Stimulated activated CD4-positive, alpha-beta T cell treated with anti-CD3 and anti-CD28 coated beads, TNF-alpha, amount 100 ng/mL, for 24 hours (primary cell): ENCODE measurements at regions not wholly inside any gene's neighbourhood (a gene's known extent, or its start where the extent isn't known, plus 50 kb on each side); places are given as distances from the start of the nearest gene placed in this dataset.

Source experiments
- DNase-seq, 3 experiments: peaks; one replicate each; pipeline ENCODE4 v3.0.0-alpha.2; 2020; ENCODE audit warnings: low read depth in 3 of 3

DNA sequence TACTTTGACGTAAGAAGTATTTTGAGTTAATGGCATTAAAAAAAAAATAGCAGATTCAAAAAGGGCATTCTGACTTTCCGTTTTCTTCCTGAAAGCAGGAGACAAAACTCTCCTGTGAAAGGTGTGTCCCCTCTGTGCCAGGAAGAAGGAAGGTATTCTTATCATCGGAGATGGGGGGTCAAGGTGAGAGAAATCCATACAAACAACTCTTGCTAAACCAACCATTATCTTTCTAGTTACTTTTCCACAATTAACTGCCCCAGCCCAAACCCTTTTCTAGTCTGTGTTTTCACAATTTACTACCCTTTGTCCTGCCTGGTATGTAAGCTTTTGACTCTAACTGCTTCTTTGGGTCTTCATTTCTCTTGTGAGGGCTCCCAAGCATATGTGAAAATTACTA, 717.3 kb downstream of the EPM2A start:
- DNase-seq = no peak

DNA sequence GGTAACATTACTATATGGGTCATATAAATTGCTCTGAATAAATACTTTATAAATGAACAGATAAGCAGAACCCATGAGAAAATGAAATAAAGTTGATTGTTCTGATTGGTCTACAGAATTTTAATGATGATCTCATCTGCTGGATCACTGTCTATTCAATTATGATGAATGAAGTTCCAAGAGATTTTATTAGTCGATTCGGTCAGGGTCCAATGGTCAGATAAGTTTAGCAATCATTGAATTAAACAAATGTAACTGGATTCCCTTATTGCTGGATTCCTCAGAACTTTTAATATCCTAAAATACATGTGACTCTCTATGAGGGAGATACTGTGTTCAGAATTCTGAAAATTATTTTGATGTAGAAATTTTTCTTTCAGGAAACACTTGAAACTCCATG, 715.2 kb downstream of the EPM2A start:
- DNase-seq = no peak

DNA sequence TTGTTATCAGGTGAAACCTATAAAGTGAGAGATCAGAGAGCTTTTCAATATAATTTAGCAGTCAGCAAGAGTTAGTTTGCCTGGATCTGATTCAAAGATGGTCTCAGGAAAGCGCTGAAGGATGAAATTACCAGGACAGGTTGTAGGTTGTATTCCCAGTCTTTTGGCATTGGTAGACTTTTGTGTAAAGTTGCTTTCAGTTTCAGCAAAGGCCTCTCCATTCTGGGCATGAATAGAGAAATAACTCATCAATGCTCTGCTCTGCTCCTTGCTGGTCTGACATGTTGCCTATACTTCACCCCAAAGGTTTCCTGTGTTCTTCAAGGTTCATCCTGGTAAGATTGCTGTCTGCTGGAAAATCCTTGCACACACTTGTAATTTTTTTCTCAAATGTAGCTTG, 714.8 kb downstream of the EPM2A start:
- DNase-seq = no peak

DNA sequence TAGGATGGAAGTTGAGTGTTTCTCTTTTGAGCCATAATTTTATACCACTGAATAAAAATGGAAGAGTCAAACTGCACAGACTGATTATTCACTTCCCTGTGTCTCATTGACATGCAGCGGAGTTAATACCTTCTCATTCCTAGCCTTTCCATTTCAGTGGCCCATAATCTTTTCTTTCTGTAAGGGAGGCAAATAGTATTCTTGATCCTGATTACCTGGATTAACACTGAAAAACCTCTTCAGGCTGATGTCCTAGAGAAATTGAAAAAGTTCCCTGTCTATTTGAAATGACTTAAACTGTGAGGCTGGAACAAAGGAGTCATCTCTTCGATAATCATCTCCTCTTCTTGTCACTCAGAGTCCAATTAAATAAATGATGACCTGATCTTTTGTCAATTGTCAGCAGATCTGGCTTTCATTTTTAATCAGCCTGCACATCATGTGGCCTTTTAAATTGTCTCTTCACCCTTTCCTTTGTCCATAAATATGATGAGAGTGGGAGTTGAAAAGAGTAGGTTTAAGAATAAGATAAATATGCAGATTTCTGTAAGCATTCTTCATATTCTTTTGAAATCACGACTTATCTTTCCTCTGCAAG, 713.0 kb downstream of the EPM2A start:
- no peak for DNase-seq

GRCh38 chr6:145023116-145023726, 712.1 kb downstream of the EPM2A start:
- no peak for DNase-seq

GRCh38 chr6:145025488-145025887, 709.8 kb downstream of the EPM2A start:
- no peak for DNase-seq

DNA sequence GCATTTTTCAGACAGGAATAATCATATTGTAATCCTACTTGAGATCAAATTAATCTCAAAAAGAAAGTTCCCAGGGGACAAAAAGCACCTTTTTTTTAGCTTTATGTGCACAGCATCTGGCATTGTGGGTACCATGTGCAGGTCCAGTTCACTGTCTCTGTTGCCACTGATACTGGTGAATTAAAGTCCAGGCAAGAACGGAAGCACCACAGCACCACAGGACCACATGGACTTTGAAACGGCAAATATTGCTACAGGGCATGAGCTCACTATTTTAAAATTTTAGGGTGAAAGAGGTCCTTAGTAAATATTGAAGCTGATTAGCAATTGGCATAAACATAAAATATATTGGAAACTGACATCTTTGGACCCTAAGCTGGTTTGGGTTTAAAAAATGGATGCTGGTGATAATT, 709.0 kb downstream of the EPM2A start:
- DNase-seq = no peak

GRCh38 chr6:145028144-145028818, 707.0 kb downstream of the EPM2A start:
- no peak for DNase-seq

GRCh38 chr6:145031001-145031400, 704.3 kb downstream of the EPM2A start:
- no peak for DNase-seq

- no peak for DNase-seq
These were observed 703.4 kb downstream of the EPM2A start for GRCh38 chr6:145031962-145032361.

- DNase-seq = no peak
These were observed 702.7 kb downstream of the EPM2A start for GRCh38 chr6:145032562-145033145.

DNA sequence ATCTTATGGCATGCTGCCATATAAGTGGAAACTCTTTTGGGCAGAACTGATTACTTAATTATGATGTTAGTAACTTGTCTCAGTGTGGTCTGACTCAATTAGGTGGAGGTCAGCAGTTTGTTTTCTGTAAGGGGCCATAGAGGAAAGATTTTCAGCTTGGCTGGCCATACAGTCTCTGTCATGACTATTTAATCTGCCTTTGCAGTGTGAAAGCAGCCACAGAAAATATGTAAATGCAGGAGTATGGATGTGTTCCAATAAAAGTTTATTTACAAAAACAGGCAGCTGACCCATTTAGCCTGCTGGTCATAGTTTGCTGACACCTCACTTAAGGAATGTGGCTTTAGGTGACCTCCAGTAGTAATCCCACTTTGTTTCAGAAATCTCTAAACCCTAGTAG, 700.7 kb downstream of the EPM2A start:
- no peak for DNase-seq

DNA sequence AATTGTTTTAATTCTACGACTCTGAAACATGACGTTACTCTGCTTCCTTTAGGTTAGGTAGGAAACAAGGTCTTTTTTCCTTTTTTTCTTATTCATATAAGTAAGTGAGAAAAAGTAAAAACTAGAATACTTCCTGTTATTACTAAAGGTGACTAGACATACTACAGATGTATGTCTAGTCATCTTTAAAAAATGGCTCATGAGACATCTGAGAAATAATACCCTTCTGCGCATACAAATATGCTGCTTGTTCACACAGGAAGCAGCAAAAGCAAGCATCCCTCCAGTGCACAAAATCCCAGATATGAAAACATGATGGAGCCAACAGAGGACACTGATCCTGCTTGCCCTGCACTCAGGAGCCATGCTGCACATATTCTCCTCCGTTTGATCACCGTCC, 699.1 kb downstream of the EPM2A start:
- no peak for DNase-seq

DNA sequence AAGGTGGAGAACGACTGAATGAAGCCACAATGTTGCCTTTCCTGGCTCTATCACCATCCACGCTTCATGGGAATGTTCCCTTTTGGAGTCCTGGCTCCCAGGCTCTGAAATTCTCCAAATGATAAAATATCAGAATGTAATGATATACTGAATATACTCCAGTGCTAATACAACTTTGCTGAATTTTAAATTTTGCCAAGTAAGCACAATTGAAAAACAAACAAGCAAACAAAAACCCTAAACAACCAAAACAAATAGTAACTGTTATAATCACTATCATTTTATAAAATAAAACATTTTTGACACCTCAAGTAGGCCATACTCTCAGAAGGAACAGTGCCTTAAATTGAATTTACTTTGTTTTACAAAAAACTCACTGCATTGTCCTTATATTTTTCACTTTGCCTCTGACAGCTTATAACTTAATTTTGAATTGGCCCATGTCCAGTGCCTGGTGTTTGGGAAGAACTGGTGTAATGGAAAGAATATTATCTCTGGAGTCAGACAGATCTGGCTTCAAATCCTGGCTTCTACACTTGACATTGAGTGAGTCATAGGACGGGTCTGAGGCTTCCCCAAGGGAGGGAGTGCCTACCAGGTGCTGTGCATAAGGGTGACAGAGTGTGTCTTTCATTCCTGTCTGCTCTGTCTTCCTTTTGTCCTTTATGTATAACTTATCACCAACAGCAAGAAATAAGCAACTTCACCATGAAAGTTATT, 698.3 kb downstream of the EPM2A start:
- no peak for DNase-seq

GRCh38 chr6:145042559-145042958, 692.8 kb downstream of the EPM2A start:
- no peak for DNase-seq

DNA sequence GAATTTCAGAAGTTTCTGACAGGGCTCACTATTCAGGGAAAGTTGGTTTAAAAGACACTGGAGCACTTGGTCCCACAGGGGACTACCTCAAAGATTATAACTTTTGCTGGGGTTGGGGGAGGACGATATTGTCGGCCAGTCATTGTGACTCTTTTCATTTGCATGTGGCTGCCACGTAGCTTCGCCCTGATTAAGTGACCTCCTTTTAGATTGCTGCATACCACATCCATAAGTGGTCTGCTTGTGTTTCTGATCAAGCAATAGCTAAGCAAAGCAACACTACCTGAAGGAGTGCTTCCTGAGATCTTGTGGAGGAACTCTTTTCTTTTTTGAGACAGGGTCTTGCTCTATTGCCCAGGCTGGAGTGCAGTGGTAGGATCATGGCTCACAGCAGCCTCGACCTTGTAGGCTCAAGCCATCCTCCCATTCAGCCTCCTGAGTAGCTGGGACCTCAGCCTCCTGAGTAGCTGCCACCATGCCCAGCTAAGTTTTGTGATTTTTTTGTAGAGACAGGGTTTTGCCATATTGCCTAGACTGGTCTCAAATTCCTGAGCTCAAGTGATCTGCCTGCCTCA, 691.3 kb downstream of the EPM2A start:
- no peak for DNase-seq

DNA sequence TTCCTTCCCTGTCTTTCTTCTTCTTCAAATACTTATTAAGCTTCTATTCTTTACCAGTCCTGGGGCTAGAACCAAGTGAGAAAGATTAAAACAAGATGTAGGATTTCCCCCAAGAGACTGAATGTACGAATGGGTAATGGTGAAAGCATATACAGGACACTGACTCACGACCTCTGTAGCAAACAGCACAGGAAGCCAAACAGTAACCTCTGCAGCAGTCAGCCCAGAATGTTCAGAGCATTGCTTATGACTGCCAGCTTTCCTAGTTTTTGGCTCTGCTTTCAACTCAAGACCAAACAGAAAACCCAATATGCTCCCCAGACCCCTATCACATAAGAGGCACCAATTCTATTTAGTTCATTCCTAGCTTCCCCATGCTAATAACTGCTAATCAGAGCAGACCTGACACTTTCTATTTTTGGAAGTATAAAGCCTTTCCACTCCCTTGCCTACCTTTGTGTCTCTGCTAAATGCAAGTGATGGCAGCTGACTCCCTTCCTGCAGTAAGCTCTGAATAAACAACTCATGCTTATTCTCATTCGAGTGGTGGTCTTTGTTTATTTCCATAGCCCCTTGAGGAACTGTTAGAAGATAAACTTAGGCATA, 690.6 kb downstream of the EPM2A start:
- no peak for DNase-seq

GRCh38 chr6:145045582-145045981, 689.7 kb downstream of the EPM2A start:
- no peak for DNase-seq

GRCh38 chr6:145047891-145048290, 687.4 kb downstream of the EPM2A start:
- DNase-seq = no peak

DNA sequence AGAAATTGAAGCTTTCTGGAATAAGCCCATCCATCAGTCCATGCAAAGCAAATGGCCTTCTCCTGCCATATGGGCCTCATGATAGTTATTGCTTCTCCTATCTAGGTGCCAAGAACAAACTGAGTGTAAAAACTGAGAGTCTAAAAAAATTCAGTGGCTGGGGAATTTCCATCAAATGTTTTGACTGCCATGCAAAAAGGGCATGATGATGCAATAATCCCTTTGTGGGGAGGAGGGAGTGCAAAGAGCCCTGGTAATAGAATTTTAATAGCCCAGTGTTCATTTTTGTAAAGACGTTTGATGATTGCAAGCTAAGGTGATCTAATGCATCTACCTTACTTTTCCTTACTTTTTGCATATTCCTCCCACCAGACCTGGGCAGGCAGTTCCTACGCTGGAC, 683.7 kb downstream of the EPM2A start:
- DNase-seq = no peak

- no peak for DNase-seq
These were observed 679.8 kb downstream of the EPM2A start for GRCh38 chr6:145055567-145055966.

GRCh38 chr6:145060714-145061113, 674.6 kb downstream of the EPM2A start:
- no peak for DNase-seq
